NB4 (cell line): ENCODE measurements at regions not wholly inside any gene's neighbourhood (a gene's known extent, or its start where the extent isn't known, plus 50 kb on each side); places are given as distances from the start of the nearest gene placed in this dataset.

ENCODE experiments used
- MYC ChIP-seq: IDR thresholded peaks from 2 replicates; pipeline ENCODE4 v1.6.1; 2011; ENCODE audit warnings: low read depth, low read length
- POLR2A ChIP-seq: IDR thresholded peaks from 2 replicates; pipeline ENCODE4 v1.6.1; 2011; ENCODE audit warnings: mild to moderate bottlenecking; ENCODE audit not compliant: insufficient read length; ENCODE audit errors: extremely low read depth
- TF ChIP-seq, protein P1 (sequence below): IDR thresholded peaks from one replicate; pipeline ENCODE4 v1.5.1; 2012; ENCODE audit warnings: low read depth, low read length
- TF ChIP-seq, protein P2 (sequence below): IDR thresholded peaks from 2 replicates; pipeline ENCODE4 v1.6.1; 2011; ENCODE audit warnings: low read depth, low read length

- TF ChIP-seq, protein P1, sequence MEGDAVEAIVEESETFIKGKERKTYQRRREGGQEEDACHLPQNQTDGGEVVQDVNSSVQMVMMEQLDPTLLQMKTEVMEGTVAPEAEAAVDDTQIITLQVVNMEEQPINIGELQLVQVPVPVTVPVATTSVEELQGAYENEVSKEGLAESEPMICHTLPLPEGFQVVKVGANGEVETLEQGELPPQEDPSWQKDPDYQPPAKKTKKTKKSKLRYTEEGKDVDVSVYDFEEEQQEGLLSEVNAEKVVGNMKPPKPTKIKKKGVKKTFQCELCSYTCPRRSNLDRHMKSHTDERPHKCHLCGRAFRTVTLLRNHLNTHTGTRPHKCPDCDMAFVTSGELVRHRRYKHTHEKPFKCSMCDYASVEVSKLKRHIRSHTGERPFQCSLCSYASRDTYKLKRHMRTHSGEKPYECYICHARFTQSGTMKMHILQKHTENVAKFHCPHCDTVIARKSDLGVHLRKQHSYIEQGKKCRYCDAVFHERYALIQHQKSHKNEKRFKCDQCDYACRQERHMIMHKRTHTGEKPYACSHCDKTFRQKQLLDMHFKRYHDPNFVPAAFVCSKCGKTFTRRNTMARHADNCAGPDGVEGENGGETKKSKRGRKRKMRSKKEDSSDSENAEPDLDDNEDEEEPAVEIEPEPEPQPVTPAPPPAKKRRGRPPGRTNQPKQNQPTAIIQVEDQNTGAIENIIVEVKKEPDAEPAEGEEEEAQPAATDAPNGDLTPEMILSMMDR: no peak
- TF ChIP-seq POLR2A: no peak
- TF ChIP-seq, protein P2, sequence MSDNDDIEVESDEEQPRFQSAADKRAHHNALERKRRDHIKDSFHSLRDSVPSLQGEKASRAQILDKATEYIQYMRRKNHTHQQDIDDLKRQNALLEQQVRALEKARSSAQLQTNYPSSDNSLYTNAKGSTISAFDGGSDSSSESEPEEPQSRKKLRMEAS: no peak
- TF ChIP-seq MYC: no peak
Observed at GRCh38 chr2:107589079-107589491, 237.6 kb upstream of the RGPD4 start.
